ENCODE measurements at regions not wholly inside any gene's neighbourhood (a gene's known extent, or its start where the extent isn't known, plus 50 kb on each side); places are given as distances from the start of the nearest gene placed in this dataset.
"Not testable (repeated sequence)": the region's sequence is repeated elsewhere in the genome, so short reads cannot be mapped to it uniquely, and the experiment has no call there.

DNA sequence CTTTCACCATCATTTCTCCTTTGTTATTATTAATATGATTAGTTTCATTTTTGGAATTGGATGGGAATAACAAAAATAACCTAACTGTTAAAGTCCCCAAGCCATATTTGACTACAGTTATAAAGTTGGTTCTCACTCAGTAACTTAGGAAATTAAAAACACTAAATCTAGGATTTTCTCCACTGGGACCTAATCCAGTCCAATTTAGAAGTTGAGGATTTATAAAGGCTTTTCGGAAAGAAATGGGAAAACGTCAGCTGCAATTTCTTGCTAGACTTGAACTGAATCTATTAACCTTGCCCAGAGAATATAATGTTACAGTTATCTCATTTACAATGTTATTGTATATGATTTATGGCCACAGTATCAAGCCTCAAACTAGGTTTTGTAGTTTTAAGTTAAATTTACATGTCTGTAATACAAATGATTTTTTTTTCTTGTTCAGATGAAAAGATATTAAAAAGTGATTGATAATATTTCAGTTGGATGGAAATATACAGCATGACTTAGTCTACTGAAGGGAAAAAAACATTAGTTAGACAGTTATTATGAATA, 524.3 kb upstream of the GRAMD2B start:
- TF ChIP-seq, protein P1, sequence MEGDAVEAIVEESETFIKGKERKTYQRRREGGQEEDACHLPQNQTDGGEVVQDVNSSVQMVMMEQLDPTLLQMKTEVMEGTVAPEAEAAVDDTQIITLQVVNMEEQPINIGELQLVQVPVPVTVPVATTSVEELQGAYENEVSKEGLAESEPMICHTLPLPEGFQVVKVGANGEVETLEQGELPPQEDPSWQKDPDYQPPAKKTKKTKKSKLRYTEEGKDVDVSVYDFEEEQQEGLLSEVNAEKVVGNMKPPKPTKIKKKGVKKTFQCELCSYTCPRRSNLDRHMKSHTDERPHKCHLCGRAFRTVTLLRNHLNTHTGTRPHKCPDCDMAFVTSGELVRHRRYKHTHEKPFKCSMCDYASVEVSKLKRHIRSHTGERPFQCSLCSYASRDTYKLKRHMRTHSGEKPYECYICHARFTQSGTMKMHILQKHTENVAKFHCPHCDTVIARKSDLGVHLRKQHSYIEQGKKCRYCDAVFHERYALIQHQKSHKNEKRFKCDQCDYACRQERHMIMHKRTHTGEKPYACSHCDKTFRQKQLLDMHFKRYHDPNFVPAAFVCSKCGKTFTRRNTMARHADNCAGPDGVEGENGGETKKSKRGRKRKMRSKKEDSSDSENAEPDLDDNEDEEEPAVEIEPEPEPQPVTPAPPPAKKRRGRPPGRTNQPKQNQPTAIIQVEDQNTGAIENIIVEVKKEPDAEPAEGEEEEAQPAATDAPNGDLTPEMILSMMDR (IDR thresholded peaks at IDR 0.05 in 4 of 5, conservative IDR thresholded peaks at IDR 0.05 in 1 of 5), result no peak
- TF ChIP-seq POLR2A (IDR thresholded peaks at IDR 0.05), result no peak
- Histone ChIP-seq H3K27me3 (no peaks in the 10 kb centered on the region), H3K4me3 (no peak overlapping the region), H3K36me3 (no peaks in the 10 kb centered on the region), H3K27ac (no peak overlapping the region), H3K4me1 (peaks cover 0 to 4% of the 10 kb centered on the region in 2 donors), H3K9me3 (no peaks in the 10 kb centered on the region)
- intact Hi-C loops (cut with DNase I; ENCODE audit: low total_unique reads) (no loop called here), in situ Hi-C loops (cut with MboI; ENCODE audit: low sequenced_read_pairs in 4 of 4) (no loop called here)
- DNase-seq (no peak), ATAC-seq (no peak)

- Histone ChIP-seq H3K27ac (no peak overlapping the region), H3K27me3 (no peaks in the 10 kb centered on the region), H3K4me3 (no peak overlapping the region), H3K4me1 (no peaks in the 10 kb centered on the region), H3K9me3 (no peaks in the 10 kb centered on the region), H3K36me3 (no peaks in the 10 kb centered on the region)
- no peak for ATAC-seq
- TF ChIP-seq POLR2A (IDR thresholded peaks at IDR 0.05), result no peak
- TF ChIP-seq, protein P1 (IDR thresholded peaks at IDR 0.05 in 4 of 5, conservative IDR thresholded peaks at IDR 0.05 in 1 of 5), result no peak
- intact Hi-C loops (cut with DNase I; ENCODE audit: low total_unique reads) (no loop called here), in situ Hi-C loops (cut with MboI; ENCODE audit: low sequenced_read_pairs in 4 of 4) (no loop called here)
- DNase-seq, result no peak
Measured at GRCh38 chr5:125912028-125912427, 511.2 kb upstream of the GRAMD2B start.

DNA sequence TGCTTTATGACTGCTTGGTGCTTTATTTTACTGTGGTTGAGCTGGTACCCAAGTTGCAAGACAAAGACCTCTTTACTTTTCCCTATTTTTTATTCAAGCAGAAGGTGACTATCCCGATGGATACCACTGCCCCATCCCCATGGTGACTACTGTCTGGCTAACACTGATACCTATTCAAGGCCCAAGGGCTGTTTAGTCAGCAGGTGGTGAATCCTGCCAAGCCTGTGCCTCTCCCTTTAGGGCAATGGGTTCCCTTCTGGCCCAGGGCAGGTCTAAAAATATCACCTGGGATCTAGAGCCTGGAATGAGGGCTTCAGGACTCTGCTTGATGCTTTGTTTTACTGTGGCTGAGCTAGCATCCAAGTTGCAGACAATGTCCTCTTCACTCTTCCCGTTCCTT, 510.0 kb upstream of the GRAMD2B start:
- Histone ChIP-seq H3K27me3 (no peaks in the 10 kb centered on the region), H3K9me3 (no peaks in the 10 kb centered on the region), H3K27ac (no peak overlapping the region), H3K4me1 (no peaks in the 10 kb centered on the region), H3K4me3 (no peak overlapping the region), H3K36me3 (no peaks in the 10 kb centered on the region)
- TF ChIP-seq, protein P1 (IDR thresholded peaks at IDR 0.05 in 4 of 5, conservative IDR thresholded peaks at IDR 0.05 in 1 of 5), result no peak
- TF ChIP-seq POLR2A (IDR thresholded peaks at IDR 0.05), result no peak
- no peak for ATAC-seq
- intact Hi-C loops (cut with DNase I; ENCODE audit: low total_unique reads) (no loop called here), in situ Hi-C loops (cut with MboI; ENCODE audit: low sequenced_read_pairs in 4 of 4) (no loop called here)
- no peak for DNase-seq

DNA sequence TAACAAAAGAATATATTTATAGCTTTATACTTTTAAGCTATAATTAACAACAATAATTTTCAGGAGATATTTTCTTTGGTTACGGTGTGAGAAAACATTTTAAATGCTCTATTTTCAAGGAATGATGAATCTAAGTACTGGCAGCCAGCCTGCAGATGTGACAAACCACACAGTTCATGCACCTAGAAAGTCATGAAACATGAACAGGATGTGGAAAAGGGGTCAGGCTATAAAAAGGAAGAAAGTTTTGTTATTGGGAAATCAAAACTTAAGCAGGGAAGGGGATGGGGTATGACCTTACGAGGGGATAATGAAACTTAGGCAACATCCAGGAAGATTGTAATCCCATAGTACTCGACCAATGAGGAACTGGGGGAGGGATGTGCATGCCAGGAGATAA, 508.7 kb upstream of the GRAMD2B start:
- Histone ChIP-seq H3K4me3 (no peak overlapping the region), H3K9me3 (no peaks in the 10 kb centered on the region), H3K36me3 (no peaks in the 10 kb centered on the region), H3K4me1 (no peaks in the 10 kb centered on the region), H3K27me3 (no peaks in the 10 kb centered on the region), H3K27ac (no peak overlapping the region)
- TF ChIP-seq, protein P1 (IDR thresholded peaks at IDR 0.05 in 4 of 5, conservative IDR thresholded peaks at IDR 0.05 in 1 of 5), result no peak
- no peak for TF ChIP-seq POLR2A (IDR thresholded peaks at IDR 0.05)
- DNase-seq, result no peak
- no peak for ATAC-seq
- in situ Hi-C loops (cut with MboI; ENCODE audit: low sequenced_read_pairs in 4 of 4), result no loop called here
- intact Hi-C loops (cut with DNase I; ENCODE audit: low total_unique reads), result no loop called here

- H3K4me1 ChIP-seq; H3K27ac ChIP-seq; H3K36me3 ChIP-seq; H3K27me3 ChIP-seq; ATAC-seq; H3K9me3 ChIP-seq; H3K4me3 ChIP-seq; in situ Hi-C loops (cut with MboI; ENCODE audit: low sequenced_read_pairs in 4 of 4); DNase-seq; intact Hi-C loops (cut with DNase I; ENCODE audit: low total_unique reads): not testable (repeated sequence)
Measured at GRCh38 chr5:125923958-125924357, 499.3 kb upstream of the GRAMD2B start.

All from gastrocnemius medialis (tissue), 4 donors.